GM11168 (cell line): ENCODE measurements at regions not wholly inside any gene's neighbourhood (a gene's known extent, or its start where the extent isn't known, plus 50 kb on each side); places are given as distances from the start of the nearest gene placed in this dataset.

Experiments
- in situ Hi-C: fragments of 300-500 bp; cut with MboI; formaldehyde crosslinking; loops from one replicate; pipeline ENCODE4 v1.12.0; 2022; ENCODE audit warnings: low sequenced_read_pairs; ENCODE audit not compliant: unreplicated experiment

DNA sequence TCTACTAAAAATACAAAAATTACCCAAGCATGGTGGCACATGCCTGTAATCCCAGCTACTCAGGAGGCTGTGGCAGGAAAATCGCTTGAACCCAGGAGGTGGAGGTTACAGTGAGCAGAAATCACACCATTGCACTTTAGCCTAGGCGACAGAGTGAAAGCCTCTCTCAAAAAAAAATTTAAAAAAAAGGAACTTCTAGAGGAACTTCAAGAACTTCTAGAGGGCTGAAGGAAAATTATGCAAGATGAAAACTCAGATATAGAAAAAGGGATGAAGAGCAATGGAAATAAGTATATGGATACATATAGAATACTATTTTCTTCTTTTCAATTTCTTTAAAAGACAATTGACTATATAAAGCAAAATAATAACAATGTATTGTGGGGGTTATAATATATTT is 51.2 kb upstream of the PRR5 start:
- in situ Hi-C loops = no loop called here

- in situ Hi-C loops = loop anchor here (25.0 kb wide), 1 partner anchor 662 kb away; no protein-coding TSS in a partner anchor
These were observed 53.0 kb upstream of the PRR5 start for GRCh38 chr22:44648821-44649565.

DNA sequence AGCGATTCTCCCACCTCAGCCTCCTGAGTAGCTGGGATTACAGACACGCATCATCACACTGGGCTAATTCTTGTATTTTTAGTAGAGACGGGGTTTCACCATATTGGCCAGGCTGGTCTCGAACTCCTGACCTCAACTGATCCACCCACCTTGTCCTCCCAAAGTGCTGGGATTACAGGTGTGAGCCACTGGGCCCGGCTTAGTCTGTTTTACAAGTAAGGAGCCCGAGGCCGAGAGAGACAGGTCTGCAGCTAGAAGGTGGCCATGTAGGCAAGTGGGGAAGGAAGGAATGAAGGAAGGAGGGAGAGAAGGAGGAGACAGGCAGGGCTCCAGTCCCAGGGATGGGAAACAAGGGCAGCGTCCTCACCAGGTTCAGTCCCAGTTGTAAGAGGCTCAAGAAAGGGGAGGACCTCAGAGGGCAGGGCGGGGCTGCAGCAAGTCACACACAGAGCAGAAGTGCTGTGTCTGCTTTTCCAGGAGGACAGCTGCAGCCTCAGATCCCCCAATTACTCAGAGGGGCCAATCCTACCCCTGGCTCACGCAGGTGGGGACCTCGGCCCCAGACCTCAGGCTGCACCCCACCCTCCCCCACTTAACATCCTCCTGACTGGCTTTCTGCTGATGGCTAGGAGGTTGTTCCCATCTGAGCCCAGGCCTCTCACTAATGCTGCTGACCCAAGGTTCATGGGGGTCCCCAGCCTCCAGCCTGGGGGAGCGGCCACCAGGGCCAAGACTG is 53.8 kb upstream of the PRR5 start:
- in situ Hi-C loops = loop anchor here (25.0 kb wide), 1 partner anchor 661 kb away; no protein-coding TSS in a partner anchor

DNA sequence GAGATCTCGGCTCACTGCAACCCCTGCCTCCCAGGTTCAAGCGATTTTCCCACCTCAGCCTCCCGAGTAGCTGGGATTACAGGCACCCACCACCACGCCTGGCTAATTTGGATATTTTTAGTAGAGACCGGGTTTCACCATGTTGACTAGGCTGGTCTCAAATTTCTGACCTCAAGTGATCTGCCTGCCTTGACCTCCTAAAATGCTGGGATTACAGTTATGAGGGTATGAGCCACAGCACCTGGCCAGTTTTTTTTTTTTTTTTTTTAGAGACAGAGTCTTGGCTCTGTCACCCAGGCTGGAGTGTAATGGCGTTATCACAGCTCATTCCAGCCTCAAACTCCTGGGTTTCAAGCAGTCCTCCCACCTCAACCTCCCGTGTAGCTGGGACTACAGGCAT is 54.9 kb upstream of the PRR5 start:
- in situ Hi-C loops = loop anchor here (25.0 kb wide), 1 partner anchor 660 kb away; no protein-coding TSS in a partner anchor

DNA sequence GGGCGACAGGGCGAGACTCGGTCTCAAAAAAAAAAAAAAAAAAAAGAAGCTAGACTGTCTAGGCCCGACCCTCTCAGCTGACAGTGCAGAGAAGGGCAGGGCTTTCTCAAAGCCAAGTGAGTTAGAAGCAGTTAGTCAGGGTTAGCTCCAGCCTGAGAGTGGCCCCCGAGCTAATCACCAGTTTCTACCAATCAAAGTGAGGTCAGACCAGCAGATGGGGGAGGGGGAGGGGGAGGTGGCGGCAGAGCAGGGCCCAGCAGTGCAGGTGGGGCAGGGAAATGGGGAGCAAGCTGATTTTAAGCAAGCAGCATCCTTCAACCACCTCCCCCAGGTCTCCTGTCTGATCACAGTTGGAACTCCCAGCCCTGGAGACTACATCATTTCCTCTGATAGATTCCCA is 55.3 kb upstream of the PRR5 start:
- in situ Hi-C loops = loop anchor here (25.0 kb wide), 1 partner anchor 659 kb away; no protein-coding TSS in a partner anchor

DNA sequence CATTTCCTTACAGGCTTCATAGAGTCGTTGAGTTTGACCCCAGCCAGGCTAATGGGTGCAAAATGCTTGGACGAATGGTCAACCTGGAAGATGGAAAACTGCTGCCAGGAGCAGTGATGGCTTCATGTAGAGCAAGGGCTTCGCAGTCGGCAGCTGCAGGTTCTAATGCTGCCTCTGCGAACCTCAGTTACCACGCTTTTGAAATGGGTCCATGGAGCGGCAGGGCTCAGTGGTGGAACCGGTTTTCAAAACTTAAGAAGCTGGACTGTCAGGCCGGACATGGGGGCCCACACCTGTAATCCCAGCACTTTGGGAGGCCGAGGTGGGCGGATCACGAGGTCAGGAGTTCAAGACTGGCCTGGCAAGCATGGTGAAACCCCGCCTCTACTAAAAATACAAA is 55.9 kb upstream of the PRR5 start:
- in situ Hi-C loops = loop anchor here (25.0 kb wide), 1 partner anchor 659 kb away; no protein-coding TSS in a partner anchor

DNA sequence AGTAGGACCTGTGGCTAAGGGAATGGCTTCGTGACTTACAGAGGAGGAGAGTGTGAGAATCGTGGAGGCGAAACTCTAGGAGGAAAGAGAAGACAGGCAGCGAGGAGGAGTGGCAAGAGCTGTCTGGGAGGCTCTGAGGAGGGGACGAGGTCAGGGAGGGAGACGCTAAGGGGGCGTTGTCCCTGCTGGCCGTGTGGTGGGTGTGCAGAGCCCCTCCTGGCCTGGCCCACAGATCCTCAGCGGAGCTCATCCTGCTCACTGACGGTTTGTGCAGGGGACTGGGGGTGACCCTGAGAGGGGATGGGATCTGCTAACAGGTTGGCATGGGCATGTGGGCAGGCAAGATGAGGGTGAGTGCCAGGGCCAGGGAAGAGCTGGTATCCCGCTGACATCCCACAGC is 56.5 kb upstream of the PRR5 start:
- in situ Hi-C loops = loop anchor here (25.0 kb wide), 1 partner anchor 658 kb away; no protein-coding TSS in a partner anchor

DNA sequence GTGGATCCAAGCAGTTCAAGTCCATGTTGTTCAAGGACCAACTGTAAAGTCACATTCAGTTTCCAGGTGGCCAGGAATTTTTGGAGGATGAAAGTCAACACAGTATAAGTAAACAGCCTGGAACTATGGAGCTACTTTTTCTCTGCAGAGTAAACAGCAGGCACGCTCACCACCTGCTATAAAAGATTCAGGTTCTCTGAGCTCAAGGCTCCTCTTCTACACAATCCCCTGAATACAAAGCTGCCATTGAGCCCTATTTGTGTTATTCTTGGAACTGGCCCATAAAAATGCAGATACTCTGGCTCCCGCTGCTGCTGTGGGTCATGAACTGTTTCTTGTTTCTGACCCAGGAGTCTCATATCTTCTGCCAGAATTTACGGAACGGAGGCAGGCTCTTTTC is 56.9 kb upstream of the PRR5 start:
- in situ Hi-C loops = loop anchor here (25.0 kb wide), 1 partner anchor 658 kb away; no protein-coding TSS in a partner anchor

DNA sequence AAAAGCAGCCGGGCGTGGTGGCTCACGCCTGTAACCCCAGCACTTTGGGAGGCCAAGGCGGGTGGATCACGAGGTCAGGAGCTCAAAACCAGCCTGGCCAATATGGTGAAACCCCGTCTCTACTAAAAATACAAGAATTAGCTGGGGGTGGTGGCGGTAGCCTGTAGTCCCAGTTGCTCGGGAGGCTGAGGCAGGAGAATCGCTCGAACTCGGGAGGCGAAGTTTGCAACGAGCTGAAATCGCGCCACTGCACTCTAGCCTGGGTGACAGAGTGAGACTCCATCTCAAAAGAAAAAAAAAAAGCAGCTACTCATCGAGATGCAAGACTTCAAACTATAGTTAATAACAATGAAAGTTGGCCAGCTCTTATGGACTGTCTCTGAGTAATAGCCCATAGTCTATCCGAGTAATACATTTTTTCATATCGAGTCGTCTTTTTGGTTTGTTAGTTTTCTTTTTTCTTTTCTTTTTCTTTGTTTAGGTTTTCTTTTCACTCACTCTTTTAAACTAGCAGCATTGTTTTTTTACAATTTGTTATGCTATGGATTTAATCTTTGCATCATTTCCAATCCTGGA is 58.4 kb upstream of the PRR5 start:
- in situ Hi-C loops = loop anchor here (25.0 kb wide), 1 partner anchor 656 kb away; no protein-coding TSS in a partner anchor

DNA sequence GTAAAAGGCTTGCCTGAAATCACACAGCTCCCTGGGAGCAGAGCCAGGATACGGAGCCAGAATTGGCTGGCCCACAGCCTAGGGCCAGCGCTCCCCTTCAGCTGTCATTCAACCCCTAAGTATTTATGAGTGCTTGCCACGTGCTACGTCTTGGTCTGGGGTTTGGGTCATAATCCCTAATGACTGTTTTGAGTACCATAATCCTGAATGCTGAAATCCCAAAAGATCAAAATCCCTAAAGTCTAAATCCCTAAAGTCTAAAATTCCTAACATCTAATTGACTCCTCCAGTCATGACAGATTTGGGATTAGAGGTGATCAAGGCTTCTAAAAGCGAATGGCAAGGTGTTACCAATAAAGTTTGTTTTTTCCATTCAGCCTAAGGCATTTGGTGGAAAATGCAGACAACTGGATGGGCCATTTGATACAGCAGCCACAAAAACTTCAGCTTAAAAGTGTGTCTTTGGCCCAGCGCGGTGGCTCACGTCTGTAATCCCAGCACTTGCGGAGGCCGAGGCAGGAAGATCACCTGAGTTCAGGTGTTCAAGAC is 59.8 kb upstream of the PRR5 start:
- in situ Hi-C loops = loop anchor here (25.0 kb wide), 1 partner anchor 655 kb away; no protein-coding TSS in a partner anchor

DNA sequence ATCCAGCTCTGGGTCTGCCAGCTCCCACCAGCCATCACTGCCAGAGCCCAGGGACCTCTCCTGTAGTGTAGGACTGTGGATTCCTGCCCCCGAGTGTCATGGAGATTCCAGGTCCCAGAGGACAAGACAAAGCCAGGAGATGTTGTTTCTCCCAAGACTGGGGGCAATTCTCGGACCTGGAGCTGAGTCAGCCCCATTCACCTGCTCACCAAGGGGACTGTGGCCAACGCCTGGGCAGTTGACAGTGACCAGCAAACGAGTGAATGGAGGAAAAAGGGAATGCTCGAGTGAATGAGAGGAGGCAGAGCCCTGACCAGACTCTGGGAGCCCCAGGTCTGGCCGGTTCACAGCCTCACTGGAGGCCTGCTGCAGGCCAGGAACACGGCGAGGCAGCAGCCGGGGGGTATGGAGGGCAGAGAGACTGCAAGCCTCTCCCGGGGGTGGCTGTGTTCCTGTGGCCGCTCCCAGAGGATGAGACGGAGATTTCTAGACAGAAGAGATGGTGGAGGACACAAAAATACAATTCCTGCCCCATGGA is 61.3 kb upstream of the PRR5 start:
- in situ Hi-C loops = loop anchor here (25.0 kb wide), 1 partner anchor 653 kb away; no protein-coding TSS in a partner anchor

DNA sequence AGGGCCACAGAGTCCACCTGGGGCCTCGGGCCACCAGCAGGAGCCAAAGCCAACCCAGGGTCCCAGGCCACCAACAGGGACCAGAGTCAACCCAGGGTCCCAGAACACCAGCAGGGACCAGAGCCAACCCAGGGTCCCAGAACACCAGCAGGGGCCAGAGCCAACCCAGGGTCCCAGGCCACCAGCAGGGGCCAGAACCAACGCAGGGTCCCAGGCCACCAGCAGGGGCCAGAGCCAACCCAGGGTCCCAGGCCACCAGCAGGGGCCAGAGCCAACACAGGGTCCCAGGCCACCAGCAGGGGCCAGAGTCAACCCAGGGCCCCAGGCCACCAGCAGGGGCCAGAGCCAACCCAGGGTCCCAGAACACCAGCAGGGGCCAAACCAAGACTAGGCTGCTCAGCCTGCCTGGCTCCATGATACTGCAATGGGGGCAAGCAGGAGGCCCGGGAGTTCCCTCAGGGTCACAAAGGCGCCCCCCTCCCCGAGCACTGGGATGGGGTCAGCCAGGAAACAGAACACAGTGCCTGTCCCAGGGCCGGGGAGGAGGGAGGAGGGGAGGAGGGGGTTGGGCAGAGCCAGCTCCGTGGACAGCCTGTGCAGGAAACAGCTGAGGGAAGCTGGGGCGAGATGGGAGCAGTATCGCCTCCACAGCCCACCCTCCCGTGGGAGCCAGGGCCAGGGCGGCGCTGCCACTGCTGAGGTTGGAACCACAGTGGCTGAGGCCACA is 62.0 kb upstream of the PRR5 start:
- in situ Hi-C loops = loop anchor here (25.0 kb wide), 1 partner anchor 653 kb away; no protein-coding TSS in a partner anchor

GRCh38 chr22:44638971-44639760 is 62.8 kb upstream of the PRR5 start:
- in situ Hi-C loops = loop anchor here (25.0 kb wide), 1 partner anchor 652 kb away; no protein-coding TSS in a partner anchor

DNA sequence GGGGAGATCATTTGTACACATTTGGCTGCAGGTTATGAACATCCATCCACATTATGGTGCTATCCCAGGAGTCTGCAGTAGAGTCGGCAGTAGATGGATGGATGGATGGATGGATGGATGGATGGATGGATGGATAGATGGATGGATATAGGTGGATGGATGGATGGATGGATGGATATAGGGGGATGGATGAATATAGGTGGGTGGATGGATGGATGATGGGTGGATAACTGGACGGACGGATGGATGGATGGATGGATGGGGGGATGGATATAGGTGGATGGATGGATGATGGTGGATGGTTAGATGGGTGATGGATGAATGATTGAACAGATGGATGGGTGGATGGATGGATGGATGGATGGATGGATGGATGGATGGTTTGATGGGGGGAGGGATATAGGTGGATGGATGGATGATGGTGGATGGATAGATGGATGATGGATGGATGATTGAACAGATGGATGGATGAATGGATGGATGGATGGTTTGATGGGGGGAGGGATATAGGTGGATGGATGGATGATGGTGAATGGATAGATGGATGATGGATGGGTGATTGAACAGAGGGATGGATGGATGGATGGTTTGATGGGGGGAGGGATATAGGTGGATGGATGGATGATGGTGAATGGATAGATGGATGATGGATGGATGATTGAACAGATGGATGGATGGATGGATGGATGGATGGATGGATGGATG is 65.3 kb upstream of the PRR5 start:
- in situ Hi-C loops = loop anchor here (25.0 kb wide), 1 partner anchor 649 kb away; no protein-coding TSS in a partner anchor

DNA sequence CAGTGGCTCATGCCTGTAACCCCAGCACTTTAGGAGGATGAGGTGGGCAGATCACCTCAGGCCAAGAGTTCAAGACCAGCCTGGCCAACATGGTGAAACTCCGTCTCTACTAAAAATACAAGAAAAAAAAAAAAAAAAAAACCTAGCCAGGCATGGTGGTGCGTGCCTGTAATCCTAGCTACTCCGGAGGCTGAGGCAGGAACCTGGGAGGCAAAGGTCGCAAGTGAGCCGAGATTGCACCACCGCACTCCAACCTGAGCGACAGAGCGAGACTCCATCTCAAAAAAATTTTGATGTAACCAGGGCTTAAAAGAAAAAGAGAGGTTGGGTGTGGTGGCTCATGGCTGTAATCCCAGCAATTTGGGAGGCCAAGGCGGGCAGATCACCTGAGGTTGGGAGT is 66.4 kb upstream of the PRR5 start:
- in situ Hi-C loops = loop anchor here (25.0 kb wide), 1 partner anchor 648 kb away; no protein-coding TSS in a partner anchor

DNA sequence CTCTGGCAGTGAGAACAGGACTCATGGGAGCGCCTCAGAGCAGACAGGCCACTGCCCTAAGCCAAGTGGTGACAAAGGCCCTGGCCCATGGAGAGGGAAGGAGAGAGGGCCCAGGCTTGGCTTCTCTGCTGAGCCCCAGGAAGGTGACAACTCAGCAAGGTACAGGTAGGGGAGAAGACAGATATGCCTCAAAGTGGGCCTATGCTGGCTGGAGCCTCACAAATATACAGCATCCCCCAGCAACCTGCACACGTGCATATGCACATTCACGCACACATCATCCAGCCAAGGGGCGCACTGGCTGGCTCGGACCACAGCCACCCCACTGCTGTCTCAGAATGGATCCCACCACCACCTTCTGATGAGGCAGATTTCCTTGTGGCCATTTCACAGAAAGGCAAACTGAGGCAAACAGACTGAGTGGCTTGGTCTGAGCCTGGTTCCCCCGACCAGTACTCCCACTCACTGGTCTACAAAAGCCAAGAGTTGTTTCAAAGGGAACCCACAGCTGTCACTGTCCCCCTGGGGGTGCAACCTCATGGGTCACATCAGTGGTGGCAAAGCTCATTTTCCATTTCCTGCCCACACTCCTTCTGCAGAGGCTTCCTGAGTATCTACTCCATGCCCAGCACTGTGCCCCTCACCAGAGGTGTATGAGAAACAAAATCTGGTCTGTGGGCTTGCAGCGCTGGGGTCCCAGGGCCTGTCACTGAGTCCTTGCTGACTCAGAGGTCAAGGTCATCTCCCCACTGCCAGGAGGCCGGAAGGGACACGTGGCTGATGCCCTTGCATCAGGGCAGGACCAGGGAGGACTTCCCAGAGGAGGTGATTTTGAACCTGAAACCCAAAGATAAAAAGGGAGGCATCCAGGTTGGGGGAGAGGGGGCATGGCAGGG is 67.3 kb upstream of the PRR5 start:
- in situ Hi-C loops = loop anchor here (25.0 kb wide), 1 partner anchor 647 kb away; no protein-coding TSS in a partner anchor

DNA sequence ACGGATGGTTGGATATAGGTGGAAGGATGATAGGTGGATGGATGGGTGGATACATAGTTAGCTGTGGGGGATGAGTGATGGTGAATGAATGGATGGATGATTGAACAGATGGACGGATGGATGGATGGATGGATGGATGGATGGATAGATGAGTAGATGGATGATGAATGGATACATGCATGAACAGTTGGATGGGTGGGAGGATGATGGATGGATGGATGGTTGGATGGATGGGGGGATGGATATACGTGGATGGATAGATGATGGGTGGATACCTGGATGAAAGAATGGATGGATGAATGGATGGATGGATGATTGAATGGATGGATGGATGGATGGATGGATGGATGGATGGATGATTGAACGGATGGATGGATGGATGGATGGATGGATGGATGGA is 68.4 kb upstream of the PRR5 start:
- in situ Hi-C loops = loop anchor here (25.0 kb wide), 1 partner anchor 646 kb away; no protein-coding TSS in a partner anchor
